ENCODE measurements at regions not wholly inside any gene's neighbourhood (a gene's known extent, or its start where the extent isn't known, plus 50 kb on each side); places are given as distances from the start of the nearest gene placed in this dataset.

DNA sequence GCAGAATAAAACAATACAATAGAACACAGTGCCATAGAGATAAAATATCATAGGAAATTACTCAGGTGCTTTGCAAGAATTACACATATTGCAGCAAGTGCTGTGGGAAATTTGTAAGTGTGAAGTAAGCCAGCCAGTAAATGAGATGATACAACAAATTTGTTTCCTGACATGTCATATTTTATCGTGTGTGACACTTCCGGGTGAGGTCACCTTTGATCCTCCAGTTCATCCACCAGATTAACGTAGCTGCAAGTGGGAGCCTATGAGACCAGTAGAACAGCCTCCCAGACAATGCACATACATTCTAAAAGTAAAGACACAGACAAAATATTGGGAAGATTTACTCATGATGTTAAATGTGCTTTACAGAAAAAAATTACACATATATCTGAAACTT is 72.2 kb downstream of the PRDM9 start:
- DNase-seq (ENCODE audit: extremely low read depth, low read depth): no peak
- TF ChIP-seq, protein P1, sequence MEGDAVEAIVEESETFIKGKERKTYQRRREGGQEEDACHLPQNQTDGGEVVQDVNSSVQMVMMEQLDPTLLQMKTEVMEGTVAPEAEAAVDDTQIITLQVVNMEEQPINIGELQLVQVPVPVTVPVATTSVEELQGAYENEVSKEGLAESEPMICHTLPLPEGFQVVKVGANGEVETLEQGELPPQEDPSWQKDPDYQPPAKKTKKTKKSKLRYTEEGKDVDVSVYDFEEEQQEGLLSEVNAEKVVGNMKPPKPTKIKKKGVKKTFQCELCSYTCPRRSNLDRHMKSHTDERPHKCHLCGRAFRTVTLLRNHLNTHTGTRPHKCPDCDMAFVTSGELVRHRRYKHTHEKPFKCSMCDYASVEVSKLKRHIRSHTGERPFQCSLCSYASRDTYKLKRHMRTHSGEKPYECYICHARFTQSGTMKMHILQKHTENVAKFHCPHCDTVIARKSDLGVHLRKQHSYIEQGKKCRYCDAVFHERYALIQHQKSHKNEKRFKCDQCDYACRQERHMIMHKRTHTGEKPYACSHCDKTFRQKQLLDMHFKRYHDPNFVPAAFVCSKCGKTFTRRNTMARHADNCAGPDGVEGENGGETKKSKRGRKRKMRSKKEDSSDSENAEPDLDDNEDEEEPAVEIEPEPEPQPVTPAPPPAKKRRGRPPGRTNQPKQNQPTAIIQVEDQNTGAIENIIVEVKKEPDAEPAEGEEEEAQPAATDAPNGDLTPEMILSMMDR (IDR thresholded peaks at IDR 0.05; ENCODE audit: low read depth, low read length): no peak

DNA sequence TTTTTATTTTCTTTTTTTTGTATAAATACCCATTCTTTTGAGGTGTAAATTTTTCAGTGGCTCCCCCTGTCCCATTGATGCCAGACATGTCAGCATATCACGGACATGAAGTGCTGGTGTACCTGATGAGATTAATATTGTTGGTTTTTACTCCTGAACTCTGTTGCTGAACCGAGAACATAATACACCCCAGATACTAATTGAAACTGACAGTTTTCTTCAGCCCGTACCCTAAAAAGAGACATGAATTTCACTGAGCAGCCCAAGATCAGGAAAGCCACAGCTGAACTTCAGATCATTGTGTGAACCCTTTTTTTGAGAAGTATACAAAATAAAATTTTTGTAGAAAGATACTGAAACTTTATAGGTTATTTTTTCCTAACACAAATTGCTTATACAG is 75.7 kb downstream of the PRDM9 start:
- no peak for DNase-seq (ENCODE audit: extremely low read depth, low read depth)
- TF ChIP-seq, protein P1 (IDR thresholded peaks at IDR 0.05; ENCODE audit: low read depth, low read length): no peak

DNA sequence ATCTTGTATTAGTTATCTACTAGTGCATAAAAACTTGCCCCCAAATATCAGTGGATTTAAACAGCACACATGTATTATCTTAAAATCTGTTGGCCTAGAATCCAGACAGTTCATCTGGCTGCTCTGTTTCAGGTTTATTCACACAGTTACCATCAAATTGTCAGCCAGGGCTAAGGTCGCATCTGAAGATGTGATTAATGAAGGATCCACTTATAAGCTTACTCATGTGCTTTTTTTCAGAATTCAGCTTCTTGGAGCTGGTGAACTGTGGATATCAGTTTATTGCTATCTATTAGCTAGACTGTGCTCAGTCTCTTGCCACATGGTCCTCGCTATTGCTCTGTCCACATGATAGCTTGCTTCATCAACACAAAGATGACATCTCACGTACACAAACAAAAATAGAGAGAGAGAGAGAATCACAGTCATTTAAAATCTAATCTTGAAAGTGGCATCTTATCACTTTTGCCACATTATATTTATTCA is 81.5 kb downstream of the PRDM9 start:
- TF ChIP-seq, protein P1 (IDR thresholded peaks at IDR 0.05; ENCODE audit: low read depth, low read length): no peak

DNA sequence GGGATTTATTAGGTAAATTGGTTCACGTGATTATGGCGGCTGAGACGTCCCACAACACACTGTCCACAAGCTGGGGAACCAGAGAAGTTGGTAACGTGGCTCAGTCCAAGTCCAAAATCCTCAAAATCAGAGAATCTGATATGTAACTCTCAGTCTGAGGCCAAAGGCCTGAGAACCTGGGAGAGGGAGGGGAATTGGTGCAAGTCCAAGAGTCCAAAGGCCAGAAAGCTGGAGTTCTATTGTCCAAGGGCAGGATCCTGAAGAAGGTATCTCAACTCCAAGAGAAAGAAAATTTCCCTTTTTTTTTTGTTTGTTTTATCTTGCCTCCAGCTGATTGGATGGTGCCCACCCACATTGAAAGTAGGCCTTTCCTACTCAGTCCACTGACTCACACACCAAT is 83.8 kb downstream of the PRDM9 start:
- TF ChIP-seq, protein P1 (IDR thresholded peaks at IDR 0.05; ENCODE audit: low read depth, low read length): no peak

More for the DNA sequence above, 81.5 kb downstream of the PRDM9 start:
- DNase-seq (ENCODE audit: extremely low read depth, low read depth): no peak

DNA sequence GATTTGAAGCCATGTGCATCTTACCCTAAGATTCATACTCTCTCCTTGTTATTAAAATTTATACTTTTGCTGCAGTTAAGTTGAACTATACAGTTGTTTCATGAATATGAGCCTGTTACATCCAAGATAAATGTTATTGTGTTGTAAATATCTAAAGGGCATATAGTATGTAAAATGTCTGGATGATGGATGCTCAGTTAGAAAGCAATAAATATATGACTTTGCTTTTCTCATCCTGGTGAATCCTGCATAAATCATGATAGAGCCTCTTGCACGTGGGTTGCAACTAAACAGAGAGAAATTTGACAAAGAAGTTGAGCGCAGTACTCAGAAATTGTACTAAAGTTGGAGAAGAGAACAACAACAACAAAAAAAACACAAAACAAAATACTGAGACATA is 99.5 kb downstream of the PRDM9 start:
- TF ChIP-seq, protein P1 (IDR thresholded peaks at IDR 0.05; ENCODE audit: low read depth, low read length): no peak
- DNase-seq (ENCODE audit: extremely low read depth, low read depth): no peak

More for the DNA sequence above, 83.8 kb downstream of the PRDM9 start:
- no peak for DNase-seq (ENCODE audit: extremely low read depth, low read depth)

DNA sequence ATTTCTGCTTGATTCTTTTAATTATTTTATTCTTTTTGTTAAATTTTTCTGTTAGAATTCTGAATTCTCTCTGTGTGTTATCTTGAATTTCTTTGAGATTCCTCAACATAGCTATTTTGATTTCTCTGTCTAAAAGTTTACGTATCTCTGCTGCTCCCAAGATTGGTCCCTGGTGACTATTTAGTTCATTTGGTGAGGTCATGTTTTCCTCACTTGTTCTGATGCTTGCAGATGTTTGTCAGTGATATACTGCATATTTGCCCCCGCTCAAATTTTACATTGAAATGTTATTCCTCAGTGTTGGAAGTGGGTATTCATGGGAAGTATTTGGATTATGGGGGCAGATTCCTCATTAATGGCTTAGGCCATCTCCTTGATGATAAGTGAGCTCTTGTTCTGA is 105.3 kb downstream of the PRDM9 start:
- TF ChIP-seq, protein P1 (IDR thresholded peaks at IDR 0.05; ENCODE audit: low read depth, low read length): no peak
- no peak for DNase-seq (ENCODE audit: extremely low read depth, low read depth)

DNA sequence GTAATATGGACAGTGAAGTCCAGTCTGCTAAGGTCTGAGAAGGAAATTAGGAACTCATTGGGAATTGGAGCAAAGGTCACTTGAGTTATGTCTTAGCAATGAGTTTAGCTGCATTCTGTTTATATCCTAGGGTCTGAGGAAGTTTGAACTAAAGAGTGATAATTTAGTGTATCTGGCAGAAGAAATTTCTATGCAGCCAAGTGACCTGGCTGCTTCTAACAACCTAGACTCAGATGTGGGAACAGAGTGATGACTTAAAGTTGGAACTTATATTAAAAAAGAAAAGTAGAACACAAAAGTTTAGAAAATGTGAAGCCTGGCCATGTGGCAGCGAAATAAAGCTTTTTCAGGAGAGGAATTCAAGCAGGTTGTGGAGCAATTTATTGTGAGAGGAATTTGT is 106.2 kb downstream of the PRDM9 start:
- no peak for DNase-seq (ENCODE audit: extremely low read depth, low read depth)
- TF ChIP-seq, protein P1 (IDR thresholded peaks at IDR 0.05; ENCODE audit: low read depth, low read length): no peak

All from AG09319 (cell line).